Stimulated activated CD4-positive, alpha-beta T cell treated with anti-CD3 and anti-CD28 coated beads, TNF-alpha, amount 100 ng/mL, for 1 hour (primary cell): ENCODE measurements at regions not wholly inside any gene's neighbourhood (a gene's known extent, or its start where the extent isn't known, plus 50 kb on each side); places are given as distances from the start of the nearest gene placed in this dataset.

ENCODE experiments used
- DNase-seq, 3 donors: peaks; one replicate each; pipeline ENCODE4 v3.0.0-alpha.2; 2020; ENCODE audit warnings: low read depth in 3 of 3, low spot score in 1 of 3

DNA sequence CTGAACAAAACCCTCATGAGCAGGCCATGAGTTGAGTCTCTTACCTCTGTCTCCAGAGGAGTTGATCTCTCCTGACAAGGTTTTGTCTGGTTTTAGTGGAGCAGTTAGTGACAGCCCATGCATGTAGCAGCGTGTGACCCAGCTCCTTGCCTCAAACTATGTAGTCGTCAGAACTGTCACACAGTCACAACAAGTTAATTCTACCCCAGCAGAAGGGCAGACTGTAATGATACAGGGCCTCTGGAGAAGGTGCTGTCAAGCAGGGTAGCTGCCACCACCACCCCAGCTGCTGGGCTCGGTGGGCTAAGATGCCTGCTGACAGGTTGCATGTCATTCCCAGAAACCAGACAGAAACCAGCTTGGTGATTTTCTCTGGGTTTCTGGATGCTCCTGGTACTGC, 194.5 kb downstream of the PSAT1 start:
- no peak for DNase-seq

DNA sequence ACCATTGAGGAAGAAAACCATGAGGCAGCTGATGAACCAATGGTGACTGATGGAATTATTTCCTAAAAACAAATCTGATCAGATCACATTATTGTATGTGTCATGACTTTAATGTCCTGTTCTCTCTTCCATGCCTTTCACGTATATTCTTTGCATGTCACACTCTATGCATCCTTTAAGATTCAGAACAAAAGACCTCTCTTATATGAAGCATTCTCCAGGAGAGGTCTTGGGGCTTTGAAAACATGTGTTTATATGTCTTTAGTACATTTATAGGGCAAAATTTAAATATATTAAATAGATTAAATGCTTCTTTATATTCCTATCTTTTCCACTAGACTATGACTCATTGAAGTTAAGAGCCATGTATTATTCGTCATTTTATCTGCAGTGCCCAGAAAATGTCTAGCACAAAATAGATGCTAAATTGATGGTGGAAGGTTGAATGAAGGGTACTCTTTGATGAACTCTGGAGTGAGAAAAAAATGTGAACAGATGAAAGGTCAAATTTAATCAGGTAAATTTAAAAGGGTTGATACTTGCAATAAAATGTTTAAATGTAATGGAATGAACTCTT, 196.3 kb downstream of the PSAT1 start:
- no peak for DNase-seq

DNA sequence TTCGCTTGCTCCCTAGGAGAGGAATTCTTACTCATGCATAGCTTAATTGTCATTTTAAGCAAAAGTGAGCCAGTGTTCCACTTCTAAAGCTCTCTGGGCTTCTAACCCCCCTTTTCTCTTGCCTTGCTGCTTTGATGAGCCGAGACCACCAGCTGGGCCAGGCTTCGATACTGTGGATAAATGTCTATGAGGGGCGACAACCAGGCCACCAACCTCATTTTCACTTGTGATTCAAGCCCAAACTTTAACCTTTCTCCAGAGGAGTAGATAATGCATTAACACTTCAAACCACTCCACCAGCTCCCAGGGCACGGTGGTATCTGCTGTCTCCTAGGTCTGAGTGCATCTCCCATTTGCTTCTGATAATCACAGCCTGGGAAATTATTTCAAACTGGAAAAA, 205.6 kb downstream of the PSAT1 start:
- DNase-seq = no peak

DNA sequence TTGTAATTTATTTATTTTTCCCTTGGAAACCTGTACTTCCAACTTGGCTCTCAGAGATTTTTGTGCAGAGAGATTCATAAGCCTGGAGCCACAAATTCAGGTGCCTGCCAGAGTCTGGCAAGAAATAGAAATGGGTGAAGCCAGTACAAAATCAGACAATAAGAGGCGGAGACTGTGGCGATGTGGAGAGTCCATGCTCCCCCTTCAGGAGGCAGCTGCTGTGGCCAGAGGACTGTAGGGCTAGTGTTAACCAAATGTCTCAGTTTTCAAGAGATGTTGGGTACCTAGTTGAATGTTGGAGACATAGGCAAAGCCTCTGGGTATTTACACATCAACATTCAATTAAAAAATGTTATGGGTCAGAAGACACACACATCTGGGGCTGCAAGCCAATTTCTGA, 208.6 kb downstream of the PSAT1 start:
- no peak for DNase-seq

DNA sequence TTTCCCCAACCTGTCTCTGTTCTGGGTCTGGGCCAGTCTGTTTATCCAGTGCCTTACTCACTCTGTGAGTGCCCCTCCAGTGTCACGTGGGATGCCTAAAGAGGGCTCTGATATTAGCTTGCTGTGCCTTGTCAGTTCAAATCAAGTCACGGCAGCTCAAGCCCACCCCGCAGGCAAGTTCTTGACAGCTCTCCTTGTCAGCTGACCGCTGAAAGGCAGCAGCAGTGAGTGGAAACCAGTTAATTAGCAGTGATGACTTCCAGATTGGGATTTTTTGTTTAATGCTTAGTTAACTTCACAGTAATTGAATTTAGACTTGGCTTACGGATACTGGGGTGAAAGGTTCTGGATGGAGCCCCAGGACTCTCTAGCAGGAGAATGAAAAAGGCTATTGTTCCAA, 210.1 kb downstream of the PSAT1 start:
- no peak for DNase-seq

DNA sequence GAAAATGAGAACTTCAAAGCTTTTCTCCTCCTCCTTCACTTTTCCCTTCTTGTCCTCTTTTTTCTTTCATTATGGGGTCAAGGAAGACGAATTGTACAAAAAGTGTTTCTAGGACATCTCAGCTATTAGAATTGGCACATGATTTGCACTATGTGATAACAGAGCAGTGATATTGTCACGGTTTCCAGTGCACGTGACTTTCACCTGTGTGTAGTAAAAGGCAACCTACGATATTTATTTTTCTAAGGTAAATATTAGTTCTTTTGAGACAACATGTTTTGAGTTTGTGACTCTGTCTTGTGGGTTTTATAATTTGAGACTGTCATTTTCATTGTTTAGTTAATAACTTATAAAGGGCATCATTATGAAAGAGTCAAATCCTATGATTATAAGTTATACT, 213.1 kb downstream of the PSAT1 start:
- no peak for DNase-seq

DNA sequence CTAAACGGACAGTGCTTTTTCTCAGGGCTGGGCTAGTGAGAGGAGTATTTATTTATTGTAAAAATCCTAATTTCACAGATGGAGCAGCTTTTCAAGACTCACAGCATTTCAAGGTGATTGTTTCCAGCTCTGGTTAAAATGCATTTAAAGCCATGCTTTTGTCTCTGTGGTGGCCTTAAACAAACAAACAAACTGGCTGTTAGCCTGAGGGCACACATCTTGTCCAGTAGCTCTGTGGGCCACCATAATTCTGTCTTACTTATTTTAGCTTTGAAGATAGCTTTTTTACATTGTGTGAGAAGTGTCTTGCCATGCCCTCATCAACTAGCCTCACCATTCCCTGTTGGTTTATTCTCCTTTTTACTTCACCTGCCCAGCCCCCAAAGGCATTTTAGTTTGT, 218.2 kb downstream of the PSAT1 start:
- DNase-seq = no peak

DNA sequence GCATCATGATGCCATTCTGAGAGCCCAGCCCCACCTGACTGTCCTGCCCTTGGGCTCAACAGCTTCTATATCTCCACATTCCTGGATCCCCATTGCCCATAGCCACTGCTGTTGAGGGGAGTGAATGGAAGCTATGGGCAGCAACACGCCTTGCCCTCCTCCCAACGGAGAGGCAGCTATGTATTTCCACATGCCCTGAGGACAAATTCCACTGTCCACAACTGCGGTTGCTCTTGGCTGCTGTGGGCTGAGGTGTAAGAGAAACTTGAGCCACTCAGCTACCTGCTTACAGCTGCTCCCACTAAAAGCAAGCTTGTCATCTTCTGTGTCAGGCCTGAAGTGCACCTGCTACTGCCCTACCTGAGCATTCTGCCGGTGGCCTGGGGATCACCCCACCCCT, 222.9 kb downstream of the PSAT1 start:
- DNase-seq = no peak

DNA sequence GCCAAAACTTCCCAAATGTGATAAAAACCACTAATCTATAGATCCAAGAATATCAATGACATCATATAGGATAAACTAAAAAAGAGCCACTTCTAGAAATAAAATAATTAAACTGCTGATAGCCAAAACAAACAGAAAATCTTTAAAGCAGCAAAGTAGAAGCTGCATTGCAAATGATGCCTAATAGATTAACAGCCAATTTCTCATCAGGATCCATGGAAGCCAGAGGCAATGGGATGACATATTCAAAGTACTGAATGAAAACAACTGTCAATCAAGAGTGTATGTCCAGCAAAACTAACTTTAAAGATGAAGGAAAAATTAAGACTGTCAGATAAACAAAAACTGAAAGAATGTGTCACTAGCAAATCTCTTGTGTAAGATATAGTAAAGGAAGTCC, 224.8 kb downstream of the PSAT1 start:
- DNase-seq = no peak

DNA sequence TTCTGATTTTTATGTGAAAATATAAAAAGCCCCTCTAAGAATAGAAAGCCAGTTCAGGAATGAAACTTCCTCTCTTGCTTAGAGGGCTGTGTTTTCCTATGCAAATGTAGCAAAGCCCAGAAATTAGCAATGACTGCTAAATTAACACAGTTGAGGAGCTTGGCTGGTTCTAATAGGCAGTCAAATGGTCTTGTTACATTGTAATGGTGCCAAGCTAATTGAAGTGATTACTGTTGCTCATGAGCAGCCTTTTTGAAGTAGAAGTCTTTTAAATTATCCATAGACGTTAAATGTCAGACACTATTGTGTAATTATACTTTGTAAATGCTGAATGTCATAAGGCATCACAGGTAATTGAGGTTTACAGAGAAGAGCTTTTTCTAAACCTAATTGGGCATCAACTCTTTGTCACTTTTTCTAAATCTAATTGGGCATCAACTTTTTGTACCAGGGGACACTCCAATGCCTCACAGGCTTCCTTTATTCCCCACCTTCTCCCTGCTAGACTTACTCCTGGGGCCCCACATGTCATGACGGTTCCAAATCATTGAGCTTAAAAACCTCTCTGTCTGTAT, 229.1 kb downstream of the PSAT1 start:
- no peak for DNase-seq

DNA sequence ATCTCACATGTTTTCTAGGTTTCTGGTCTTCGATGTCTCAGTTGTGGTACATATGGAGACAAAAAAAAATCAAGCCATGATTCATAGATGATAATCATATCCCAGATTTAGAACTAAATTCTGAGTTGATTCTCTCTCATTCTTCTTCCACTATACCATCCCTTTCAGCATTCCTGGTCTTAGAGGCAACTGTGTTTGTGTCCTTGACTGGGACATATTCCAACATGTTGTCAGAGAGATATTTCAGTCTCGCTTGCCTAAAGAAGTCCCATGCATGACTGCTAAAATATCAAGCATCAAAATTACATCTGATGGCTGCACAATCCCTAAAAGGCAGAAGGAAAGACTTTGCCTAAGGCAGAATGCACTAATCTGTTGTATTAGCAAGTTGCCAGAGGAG, 236.6 kb downstream of the PSAT1 start:
- no peak for DNase-seq

DNA sequence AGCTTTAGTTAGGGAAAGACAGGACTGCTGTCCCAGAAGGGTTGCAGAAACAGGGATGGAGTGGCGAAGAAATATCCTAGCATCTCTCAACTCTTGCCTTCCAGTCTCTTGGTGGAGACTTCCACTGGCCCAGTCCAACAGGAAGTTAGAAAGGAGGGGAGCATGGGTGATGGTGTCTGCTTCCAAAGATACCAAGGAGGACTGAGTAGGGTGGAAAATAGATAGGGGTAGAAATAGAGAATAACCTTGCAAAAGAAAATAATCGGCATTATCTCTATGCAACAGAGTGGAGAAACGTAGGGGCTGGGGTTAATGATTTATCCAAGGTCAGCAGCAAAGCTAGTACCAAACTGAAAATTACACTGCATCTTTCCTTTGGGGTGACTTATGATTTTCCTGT, 242.3 kb downstream of the PSAT1 start:
- DNase-seq = no peak

DNA sequence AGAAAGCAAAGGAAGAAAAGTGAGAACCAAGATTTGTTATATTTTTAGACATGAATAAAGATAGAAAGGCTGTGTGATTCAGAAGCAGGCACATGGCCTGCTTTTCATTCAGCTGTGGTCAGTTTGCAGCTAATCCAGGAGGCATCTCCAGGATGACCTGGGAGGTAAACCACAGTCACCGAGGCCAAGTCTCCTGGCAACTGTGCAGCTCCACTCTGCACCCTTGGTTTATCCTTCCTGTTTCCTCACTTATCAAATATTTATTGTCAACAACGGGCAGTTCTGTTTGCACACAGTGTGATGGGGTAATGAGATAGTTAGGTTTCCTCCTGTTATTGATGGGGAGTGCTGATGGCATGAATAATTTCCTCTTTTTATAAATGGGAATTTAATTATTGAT, 243.0 kb downstream of the PSAT1 start:
- no peak for DNase-seq

DNA sequence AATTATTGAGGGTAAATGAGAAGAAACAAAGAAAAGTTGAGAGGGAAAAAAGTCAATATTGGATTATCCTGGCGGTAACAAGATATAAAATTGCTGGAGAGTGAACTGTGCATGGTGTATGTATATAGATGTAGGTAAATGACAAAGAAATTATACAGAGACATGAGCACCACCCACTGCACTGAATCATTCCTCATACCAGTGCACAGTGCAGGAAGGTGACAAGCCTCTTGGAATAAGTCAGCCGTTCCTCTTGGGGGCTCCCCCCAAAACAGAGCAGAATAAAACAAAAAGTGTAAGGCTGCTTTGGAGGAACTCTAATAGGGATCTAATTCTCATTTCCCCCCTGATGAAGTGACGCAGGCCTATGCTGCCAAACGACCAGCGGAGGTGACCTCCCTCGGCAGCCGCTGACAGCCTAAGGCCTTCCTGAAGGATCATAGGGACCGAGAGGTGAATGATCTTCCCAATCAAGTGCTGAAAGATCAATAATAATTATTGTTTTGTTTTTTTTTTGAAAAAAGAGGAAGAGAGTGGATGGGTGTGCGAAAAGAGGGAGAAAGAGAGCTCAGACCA, 245.0 kb downstream of the PSAT1 start:
- DNase-seq = no peak

DNA sequence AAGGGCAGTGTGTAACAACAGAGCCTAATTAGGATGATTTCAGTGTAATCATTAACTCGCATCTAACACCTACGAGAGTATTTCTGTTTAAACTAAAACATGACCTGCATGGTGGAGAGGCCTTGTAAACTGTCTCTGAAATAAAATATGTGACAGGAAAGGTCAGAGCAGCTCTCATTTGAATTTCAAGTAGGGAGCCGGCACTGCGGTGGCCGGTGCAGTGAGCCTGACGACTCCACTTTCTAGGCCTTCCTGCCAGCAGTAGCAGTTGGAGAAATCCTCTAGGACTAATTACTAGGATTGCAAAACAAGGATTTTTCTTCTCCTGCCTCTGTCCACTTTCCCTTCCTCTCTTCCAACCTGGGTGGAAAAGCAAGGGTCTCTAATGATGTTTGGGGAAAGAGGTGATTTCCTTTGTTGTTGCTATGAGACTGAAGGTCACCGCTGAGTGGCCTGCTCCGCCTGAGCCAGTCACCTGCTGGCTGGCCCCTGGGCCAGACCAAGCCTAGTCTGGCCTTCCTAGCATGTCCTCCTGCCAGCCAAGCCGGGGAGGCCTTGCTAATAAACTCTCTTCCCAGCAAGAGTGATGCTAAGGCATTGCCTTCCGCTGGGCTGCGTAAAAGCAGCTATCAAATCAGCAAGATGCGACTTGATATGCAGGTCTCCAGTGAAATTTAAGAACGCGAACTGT, 245.7 kb downstream of the PSAT1 start:
- DNase-seq = no peak

DNA sequence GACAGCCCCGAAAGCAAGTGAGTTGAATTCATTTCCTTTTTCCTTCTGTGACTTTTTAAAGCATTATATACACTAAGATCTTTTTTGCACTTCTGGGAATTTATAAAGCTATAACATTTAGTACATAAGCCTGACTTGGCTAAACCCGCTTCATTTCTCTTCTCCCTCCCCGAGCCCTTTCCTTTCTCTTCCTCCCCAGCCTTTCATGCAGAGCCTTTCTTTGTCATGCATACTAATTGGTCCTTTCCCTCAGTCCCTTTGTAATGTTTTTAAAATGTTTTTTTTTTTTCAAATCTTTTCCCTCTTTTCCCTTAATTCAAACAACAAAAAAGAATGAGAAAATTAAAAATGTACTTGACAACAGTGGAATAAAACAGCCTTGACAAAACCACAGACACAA, 246.4 kb downstream of the PSAT1 start:
- no peak for DNase-seq

DNA sequence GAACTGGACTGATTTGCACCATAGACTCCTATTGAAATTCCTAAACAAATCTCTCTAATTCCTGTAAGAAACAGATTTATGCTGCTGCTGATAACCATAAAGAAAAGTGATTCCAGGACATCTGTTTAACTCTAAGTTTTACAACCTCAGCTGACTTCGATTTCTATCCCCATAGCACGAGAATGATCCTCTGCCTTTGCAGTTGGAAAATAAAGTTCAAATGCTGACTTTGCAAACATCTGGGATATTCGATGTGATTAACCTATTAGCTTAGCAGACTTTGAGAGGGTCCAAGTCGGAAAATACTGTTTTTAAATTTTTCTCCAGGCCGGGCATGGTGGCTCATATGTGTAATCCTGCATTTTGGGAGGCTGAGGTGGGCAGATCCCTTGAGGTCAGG, 247.3 kb downstream of the PSAT1 start:
- DNase-seq = no peak

DNA sequence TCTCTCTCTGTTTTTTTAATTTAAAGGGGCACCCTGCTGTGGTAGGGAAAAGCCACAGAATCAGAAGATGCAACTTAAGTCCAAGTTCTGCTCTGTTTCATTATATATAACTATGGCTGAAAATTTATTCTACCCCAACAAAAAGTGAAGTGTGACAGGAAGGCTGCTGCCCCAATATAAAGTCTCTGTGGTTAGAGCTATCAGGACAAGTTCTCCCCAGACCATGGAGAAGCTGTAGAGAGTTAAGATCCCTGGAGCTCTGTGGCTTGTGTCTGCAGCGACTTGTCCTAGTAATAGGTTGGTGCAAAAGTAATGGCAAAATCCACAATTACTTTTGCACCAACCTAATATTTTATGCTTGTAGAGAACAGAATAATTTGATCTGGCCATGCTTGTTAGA, 250.9 kb downstream of the PSAT1 start:
- DNase-seq = no peak

DNA sequence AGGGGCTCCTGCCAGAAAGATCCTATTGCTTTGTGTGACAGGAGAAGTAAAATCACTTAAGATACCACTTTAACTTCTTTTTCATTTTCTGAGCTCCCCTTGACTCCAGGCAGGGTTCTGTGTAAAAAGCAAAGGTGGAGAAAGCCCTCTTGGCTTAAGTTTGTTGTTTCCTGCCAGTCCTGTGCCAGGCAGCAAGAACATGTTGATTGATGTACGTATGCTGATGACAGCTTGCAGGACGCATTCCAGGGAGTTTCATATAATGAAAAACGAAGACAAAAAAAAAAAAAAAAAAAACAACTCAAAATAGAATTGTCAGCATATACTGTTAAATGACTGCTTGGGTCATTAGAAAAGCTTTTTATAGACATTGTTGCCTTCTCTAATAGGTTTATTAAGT, 251.7 kb downstream of the PSAT1 start:
- DNase-seq = no peak

DNA sequence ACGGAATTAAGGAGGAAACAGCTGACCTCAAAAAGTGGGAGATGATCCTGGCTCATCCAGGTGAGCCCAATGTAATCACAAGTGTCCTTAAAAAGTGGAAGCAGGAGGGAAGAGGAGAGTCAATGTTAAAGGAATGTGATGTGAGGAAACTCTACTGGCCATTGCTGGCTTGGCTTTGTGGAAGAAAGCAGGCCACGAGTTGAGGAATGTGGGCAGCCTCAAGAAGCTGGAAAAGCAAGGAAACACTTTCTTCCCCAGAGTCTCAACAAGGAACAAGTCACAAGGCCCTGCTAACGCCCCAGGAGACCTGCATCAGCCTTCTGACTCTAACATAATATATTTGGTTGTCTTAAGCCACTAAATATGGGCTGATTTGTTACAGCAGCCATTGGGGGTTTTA, 252.8 kb downstream of the PSAT1 start:
- DNase-seq = no peak

DNA sequence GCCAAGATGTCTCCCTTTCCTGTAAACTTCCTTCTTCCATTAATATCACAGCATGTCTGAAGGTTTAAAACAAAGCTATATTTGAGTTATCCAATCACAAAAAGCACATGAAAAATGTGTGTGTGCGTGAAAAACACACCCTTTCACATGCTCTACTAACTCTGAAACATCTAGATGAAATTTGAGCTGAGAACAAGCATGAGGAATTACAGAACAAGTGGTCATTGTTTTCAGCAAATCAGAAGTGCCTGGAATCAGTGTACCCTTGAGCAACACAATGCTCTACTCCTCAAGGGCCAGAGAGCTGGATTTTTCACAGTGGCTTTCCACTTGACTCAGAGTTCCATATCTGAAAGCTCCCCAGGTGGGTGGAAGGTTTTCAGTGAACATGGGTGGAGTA, 255.9 kb downstream of the PSAT1 start:
- no peak for DNase-seq

DNA sequence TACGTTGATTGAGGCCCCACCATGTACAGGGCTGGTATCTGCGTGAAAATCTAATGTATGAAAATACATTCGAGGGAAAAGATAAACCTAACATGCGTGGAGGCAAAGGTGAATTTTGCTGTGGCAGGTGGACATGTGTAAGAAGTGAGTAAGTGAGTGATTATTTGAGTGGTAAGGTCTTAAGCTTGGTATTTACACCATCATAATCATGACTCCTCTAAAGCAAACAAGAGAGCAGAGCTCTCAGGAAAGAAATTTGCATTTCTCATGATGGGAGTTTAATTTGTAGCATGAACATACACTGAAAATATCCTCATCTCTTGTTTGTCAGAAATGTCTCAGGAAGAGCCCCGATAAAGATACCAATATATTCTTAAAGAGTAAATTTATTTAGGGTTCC, 260.6 kb downstream of the PSAT1 start:
- no peak for DNase-seq

DNA sequence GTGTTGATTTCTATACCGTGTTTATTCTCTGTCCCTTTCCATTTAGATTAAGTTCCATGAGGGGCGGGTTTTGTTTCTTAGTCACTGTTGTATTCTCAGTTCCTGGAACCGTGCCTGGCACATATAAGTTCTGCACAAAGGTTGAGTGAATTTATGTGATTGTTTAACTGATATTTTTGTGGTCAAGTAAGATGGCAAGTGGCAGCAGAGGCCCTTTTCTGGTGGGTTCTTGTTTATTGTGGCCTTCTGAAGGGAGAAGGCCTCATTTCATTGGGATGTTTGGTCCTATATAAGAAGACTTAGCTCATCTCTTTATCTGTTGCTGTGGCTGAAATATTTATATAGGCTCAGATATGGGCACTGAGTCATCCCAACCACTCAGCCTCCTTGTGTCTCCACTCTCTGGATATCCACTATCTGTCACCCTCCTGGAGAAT, 262.5 kb downstream of the PSAT1 start:
- no peak for DNase-seq
